CD8-positive, alpha-beta memory T cell (primary cell): ENCODE measurements at regions not wholly inside any gene's neighbourhood (a gene's known extent, or its start where the extent isn't known, plus 50 kb on each side); places are given as distances from the start of the nearest gene placed in this dataset.

Experiments
- CTCF ChIA-PET: fragments of 350-600 bp; sonication (Branson Sonifier 250); formaldehyde crosslinking; loops from one replicate; lab custom pipeline; 2021; ENCODE audit warnings: antibody characterized with exemption; lab: Charles Lee
- POLR2A ChIA-PET: fragments of 350-600 bp; sonication (Branson Sonifier 250); formaldehyde crosslinking; loops from one replicate; lab custom pipeline; 2021; ENCODE audit warnings: antibody characterized with exemption; lab: Charles Lee
- DNase-seq, 5 donors: peaks; one replicate each; pipeline versions ENCODE4 v3.0.0 to v3.0.0-alpha.2; 2020 to 2022; ENCODE audit warnings: mixed read lengths in 1 of 5
- H3K27ac ChIP-seq: one replicate; pipeline ENCODE4 v1.7.0; 2013; ENCODE audit warnings: low read depth, mild to moderate bottlenecking, low read length, moderate library complexity
- H3K27me3 ChIP-seq: 2 replicates; pipeline ENCODE4 v1.7.0; 2013; ENCODE audit warnings: low read length, mild to moderate bottlenecking; ENCODE audit not compliant: insufficient read depth, poor library complexity, severe bottlenecking
- H3K36me3 ChIP-seq: 2 replicates; pipeline ENCODE4 v1.7.0; 2013; ENCODE audit warnings: mild to moderate bottlenecking, low read length, moderate library complexity; ENCODE audit not compliant: insufficient read depth
- H3K4me1 ChIP-seq: 2 replicates; pipeline ENCODE4 v1.7.0; 2013; ENCODE audit warnings: mild to moderate bottlenecking, low read length, moderate library complexity; ENCODE audit not compliant: insufficient read depth
- H3K4me3 ChIP-seq: 2 replicates; pipeline ENCODE4 v1.7.0; 2013; ENCODE audit warnings: mild to moderate bottlenecking, low read length
- H3K9me3 ChIP-seq: 2 replicates; pipeline ENCODE4 v1.7.0; 2013; ENCODE audit warnings: mild to moderate bottlenecking, low read length
- H3K27ac Mint-ChIP-seq, 8 donors: one replicate each; pipeline ENCODE4 v1.8.0; 2020 to 2021; ENCODE audit warnings: mixed read lengths in 8 of 8, mild to moderate bottlenecking in 6 of 8, inconsistent platforms in 3 of 8, moderate library complexity in 3 of 8
- H3K27me3 Mint-ChIP-seq, 2 donors: one replicate each; pipeline ENCODE4 v1.8.0; 2020 to 2021; ENCODE audit warnings: mixed read lengths in 2 of 2, mild to moderate bottlenecking in 1 of 2, moderate library complexity in 1 of 2
- H3K36me3 Mint-ChIP-seq, 3 donors: one replicate each; pipeline ENCODE4 v1.8.0; 2020 to 2021; ENCODE audit warnings: mixed read lengths in 3 of 3, inconsistent platforms in 1 of 3, mild to moderate bottlenecking in 1 of 3
- H3K4me1 Mint-ChIP-seq, 3 donors: one replicate each; pipeline ENCODE4 v1.8.0; 2020 to 2021; ENCODE audit warnings: mixed read lengths in 3 of 3, inconsistent platforms in 1 of 3, mild to moderate bottlenecking in 1 of 3
- H3K4me3 Mint-ChIP-seq, 7 donors: one replicate each; pipeline ENCODE4 v1.8.0; 2020 to 2021; ENCODE audit warnings: mixed read lengths in 7 of 7, mild to moderate bottlenecking in 6 of 7, moderate library complexity in 4 of 7, inconsistent platforms in 2 of 7
- H3K9me3 Mint-ChIP-seq, 5 donors: one replicate each; pipeline ENCODE4 v1.8.0; 2020 to 2022; ENCODE audit warnings: mixed read lengths in 5 of 5, mild to moderate bottlenecking in 3 of 5, moderate library complexity in 2 of 5, inconsistent platforms in 1 of 5

- H3K27me3 Mint-ChIP-seq = peaks cover 10 to 31% of the 10 kb centered on the region in 2 donors
- Histone ChIP-seq H3K4me1 (no peaks in the 10 kb centered on the region), H3K9me3 (no peaks in the 10 kb centered on the region), H3K4me3 (no peak overlapping the region), H3K36me3 (no peaks in the 10 kb centered on the region), H3K27me3 (no peaks in the 10 kb centered on the region), H3K27ac (no peak overlapping the region)
- H3K36me3 Mint-ChIP-seq = no peaks in the 10 kb centered on the region
- no peak for DNase-seq
- peaks cover 0 to 3% (median 0%) of the 10 kb centered on the region in 3 donors for H3K4me1 Mint-ChIP-seq
- H3K27ac Mint-ChIP-seq = peak overlapping the region in 1 of 8 donors; percentile 68
- H3K9me3 Mint-ChIP-seq = no peaks in the 10 kb centered on the region
- ChIA-PET CTCF (no interaction called here), POLR2A (no interaction called here)
- H3K4me3 Mint-ChIP-seq = no peak overlapping the region
Observed at GRCh38 chr15:68503213-68503612, 71.2 kb upstream of the ITGA11 start.

DNA sequence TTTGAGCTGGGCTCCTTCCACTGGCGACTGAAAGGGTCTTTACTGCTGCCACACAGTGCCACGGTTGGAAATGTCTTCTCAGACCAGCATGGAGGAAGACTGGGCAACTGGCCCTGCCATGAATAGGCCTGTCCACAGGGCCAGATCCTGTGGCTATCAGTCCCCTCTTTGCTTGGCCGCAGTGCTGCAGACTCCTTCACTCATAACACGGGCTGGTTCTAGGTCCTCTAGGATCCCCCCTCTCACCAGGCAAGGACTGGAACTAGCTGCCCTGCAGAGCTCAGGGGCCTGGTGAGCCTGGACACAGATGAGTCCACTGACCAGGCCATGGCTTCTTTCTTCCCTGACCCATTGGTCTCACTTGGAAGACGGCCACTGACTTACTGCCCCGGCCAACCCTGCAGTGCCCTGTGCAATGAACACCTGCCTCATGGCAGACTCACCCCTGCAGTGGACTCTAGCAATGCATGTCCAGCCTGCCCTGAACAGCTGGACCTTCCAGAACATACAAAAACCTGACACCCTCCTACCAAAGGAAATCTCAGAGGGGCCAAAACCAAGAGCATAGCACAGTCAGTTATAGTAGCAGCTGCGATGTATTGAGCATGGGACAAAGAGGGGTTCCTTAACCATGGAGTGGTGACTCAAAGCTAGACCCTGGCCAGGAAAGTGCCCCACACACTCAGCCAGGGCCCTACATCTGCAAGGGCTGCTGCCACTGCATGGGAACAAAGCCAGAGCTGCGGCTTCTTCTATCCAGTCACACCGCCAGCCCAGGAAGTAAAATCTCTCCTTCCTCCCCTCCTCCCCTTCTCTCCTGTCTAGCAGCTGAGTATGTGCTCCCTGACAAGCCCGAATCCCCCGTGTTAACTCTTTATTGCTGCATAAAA lies 72.1 kb upstream of the ITGA11 start:
- Mint-ChIP-seq H3K9me3 (no peaks in the 10 kb centered on the region), H3K27me3 (peaks cover 10 to 37% of the 10 kb centered on the region in 2 donors), H3K4me3 (peak overlapping the region in 1 of 7 donors; percentile 21), H3K27ac (no peak overlapping the region), H3K4me1 (peaks cover 0 to 3% (median 0%) of the 10 kb centered on the region in 3 donors), H3K36me3 (no peaks in the 10 kb centered on the region)
- CTCF ChIA-PET = no interaction called here
- DNase-seq = no peak
- Histone ChIP-seq H3K4me1 (no peaks in the 10 kb centered on the region), H3K4me3 (no peak overlapping the region), H3K9me3 (no peaks in the 10 kb centered on the region), H3K27ac (no peak overlapping the region), H3K27me3 (no peaks in the 10 kb centered on the region), H3K36me3 (no peaks in the 10 kb centered on the region)
- POLR2A ChIA-PET = no interaction called here

DNA sequence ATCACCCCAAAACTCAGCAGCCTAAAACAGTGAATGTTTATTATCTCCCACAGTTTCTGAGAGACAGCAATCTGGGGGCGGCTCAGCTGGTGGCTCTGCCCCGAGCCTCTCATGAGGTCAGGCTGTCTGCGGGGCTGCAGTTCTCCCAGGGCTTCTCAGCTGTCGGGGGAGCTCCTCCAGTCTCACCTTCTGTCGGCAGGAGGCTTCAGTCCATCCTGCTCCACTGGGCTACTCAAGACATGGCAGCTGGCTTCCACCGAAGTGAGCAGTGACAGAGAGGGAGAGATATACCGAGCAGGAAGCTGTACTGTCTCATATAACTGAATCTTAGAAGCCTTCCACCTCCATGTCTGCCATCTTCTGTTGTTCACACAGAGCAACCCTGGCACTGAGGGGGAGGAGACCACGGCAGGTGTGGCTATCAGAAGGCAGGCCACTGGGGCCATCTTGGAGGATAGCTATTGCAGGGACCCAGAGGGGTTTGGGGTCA lies 72.8 kb upstream of the ITGA11 start:
- ChIA-PET CTCF (no interaction called here), POLR2A (no interaction called here)
- H3K4me1 Mint-ChIP-seq = peaks cover 0 to 3% (median 0%) of the 10 kb centered on the region in 3 donors
- no peak for DNase-seq
- H3K36me3 ChIP-seq = no peaks in the 10 kb centered on the region
- no peaks in the 10 kb centered on the region for H3K36me3 Mint-ChIP-seq
- H3K4me3 Mint-ChIP-seq = peak overlapping the region in 1 of 7 donors; percentile 21
- H3K9me3 ChIP-seq = no peaks in the 10 kb centered on the region
- no peak overlapping the region for H3K4me3 ChIP-seq
- H3K27ac Mint-ChIP-seq = no peak overlapping the region
- no peaks in the 10 kb centered on the region for H3K4me1 ChIP-seq
- H3K27me3 Mint-ChIP-seq = peaks cover 10 to 42% of the 10 kb centered on the region in 2 donors
- no peak overlapping the region for H3K27ac ChIP-seq
- no peaks in the 10 kb centered on the region for H3K9me3 Mint-ChIP-seq
- no peaks in the 10 kb centered on the region for H3K27me3 ChIP-seq

DNA sequence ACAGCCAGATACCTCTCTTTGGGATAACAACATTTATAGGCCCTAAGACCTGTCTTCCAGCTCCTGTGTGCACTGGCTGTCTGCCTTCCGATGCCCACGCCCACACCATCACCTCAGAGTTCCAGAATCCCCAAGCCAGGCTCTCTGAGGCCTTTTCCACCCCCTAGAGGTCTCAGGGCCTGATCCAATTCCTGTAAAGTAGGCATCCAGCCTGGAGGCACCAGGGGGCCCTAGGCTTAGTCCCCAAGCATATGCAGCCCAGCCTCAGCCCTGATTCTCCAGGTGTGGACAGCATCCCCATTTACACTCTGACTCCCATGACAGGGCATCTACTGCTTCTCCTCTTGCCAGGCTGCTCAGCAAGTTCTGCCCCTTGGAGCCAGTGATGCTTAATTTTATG lies 72.7 kb upstream of the CORO2B start:
- ChIA-PET CTCF (no interaction called here), POLR2A (no interaction called here)
- Mint-ChIP-seq H3K9me3 (no peaks in the 10 kb centered on the region), H3K27me3 (peaks cover 12 to 50% of the 10 kb centered on the region in 2 donors), H3K27ac (no peak overlapping the region), H3K36me3 (no peaks in the 10 kb centered on the region), H3K4me1 (peaks cover 0 to 3% (median 0%) of the 10 kb centered on the region in 3 donors), H3K4me3 (no peak overlapping the region)
- H3K27ac ChIP-seq = no peak overlapping the region
- no peaks in the 10 kb centered on the region for H3K27me3 ChIP-seq
- H3K9me3 ChIP-seq = no peaks in the 10 kb centered on the region
- H3K4me3 ChIP-seq = no peak overlapping the region
- no peaks in the 10 kb centered on the region for H3K4me1 ChIP-seq
- no peaks in the 10 kb centered on the region for H3K36me3 ChIP-seq
- DNase-seq = no peak

DNA sequence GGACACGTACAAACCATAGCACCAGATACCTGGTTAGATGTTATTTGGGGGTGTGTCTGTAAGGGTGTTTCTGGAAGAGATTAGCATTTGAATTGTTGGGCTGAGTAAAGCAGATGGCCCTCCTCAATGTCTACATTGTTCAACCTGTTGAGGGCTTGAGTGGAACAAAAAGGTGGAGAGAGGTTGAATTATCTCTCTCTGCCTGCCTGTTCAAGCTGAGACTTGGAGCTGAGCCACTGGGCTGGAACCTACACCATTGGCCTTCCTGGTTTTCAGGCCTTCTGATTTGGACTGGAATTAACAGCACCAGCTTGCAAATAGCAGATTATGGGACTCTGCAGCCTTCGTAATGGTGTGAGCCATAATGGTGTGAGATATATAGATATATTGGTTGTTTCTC lies 71.3 kb upstream of the CORO2B start:
- no peak for DNase-seq
- Histone ChIP-seq H3K4me1 (no peaks in the 10 kb centered on the region), H3K9me3 (no peaks in the 10 kb centered on the region), H3K4me3 (no peak overlapping the region), H3K36me3 (no peaks in the 10 kb centered on the region), H3K27me3 (no peaks in the 10 kb centered on the region), H3K27ac (no peak overlapping the region)
- H3K4me3 Mint-ChIP-seq = no peak overlapping the region
- H3K9me3 Mint-ChIP-seq = peaks cover 0 to 2% (median 0%) of the 10 kb centered on the region in 5 donors
- H3K27me3 Mint-ChIP-seq = peaks cover 12 to 52% of the 10 kb centered on the region in 2 donors
- POLR2A ChIA-PET = no interaction called here
- H3K27ac Mint-ChIP-seq = no peak overlapping the region
- peaks cover 0 to 3% (median 0%) of the 10 kb centered on the region in 3 donors for H3K4me1 Mint-ChIP-seq
- CTCF ChIA-PET = no interaction called here
- no peaks in the 10 kb centered on the region for H3K36me3 Mint-ChIP-seq

DNA sequence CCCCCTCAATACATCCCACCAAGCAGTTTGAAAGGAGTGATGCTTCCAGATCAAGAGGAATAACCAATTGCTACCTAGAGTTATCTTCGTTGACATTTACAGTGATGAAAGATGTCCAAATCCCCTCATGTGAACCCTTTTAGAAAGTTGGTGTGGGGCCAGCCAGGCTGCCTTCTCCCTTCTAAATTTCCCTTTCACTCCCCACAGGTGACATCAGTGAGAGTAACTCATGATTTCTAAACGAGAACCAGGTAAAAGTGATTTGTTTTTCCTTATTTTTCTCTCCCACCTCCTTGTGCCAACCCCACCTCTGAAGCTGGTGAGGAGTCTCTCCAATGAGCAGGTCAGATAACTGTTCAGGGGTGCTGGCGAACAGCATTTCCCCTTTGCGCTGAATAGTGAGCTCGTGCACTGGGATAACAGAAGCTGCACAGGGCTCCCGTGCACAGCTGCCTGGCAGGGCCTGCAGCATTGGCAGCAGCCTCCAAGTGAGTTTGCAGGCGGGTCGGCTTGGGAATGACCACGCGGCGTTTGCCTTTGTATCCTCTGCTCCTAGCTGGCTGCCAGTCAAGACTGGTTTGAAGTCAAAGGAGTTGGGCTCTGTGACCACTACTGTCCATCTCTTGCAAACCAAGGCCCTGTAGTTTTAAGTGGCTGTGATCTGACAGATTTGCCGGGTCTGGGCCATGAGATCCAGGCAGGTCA lies 70.2 kb upstream of the CORO2B start:
- peaks cover 11 to 55% of the 10 kb centered on the region in 2 donors for H3K27me3 Mint-ChIP-seq

GRCh38 chr15:68510558-68510957 lies 68.2 kb upstream of the CORO2B start:
- Histone ChIP-seq H3K9me3 (no peaks in the 10 kb centered on the region), H3K27ac (no peak overlapping the region), H3K4me3 (no peak overlapping the region), H3K4me1 (no peaks in the 10 kb centered on the region), H3K27me3 (no peaks in the 10 kb centered on the region), H3K36me3 (no peaks in the 10 kb centered on the region)
- ChIA-PET CTCF (no interaction called here), POLR2A (no interaction called here)
- Mint-ChIP-seq H3K9me3 (peaks cover 3 to 13% (median 4%) of the 10 kb centered on the region in 5 donors), H3K27me3 (peaks cover 7 to 45% of the 10 kb centered on the region in 2 donors), H3K36me3 (no peaks in the 10 kb centered on the region), H3K4me3 (no peak overlapping the region), H3K4me1 (no peaks in the 10 kb centered on the region), H3K27ac (no peak overlapping the region)
- no peak for DNase-seq

More for the DNA sequence above, 70.2 kb upstream of the CORO2B start:
- Mint-ChIP-seq H3K4me1 (peaks cover 0 to 3% (median 0%) of the 10 kb centered on the region in 3 donors), H3K9me3 (peaks cover under 1 to 8% (median 3%) of the 10 kb centered on the region in 5 donors), H3K36me3 (no peaks in the 10 kb centered on the region), H3K27ac (no peak overlapping the region), H3K4me3 (no peak overlapping the region)
- H3K27me3 ChIP-seq = no peaks in the 10 kb centered on the region
- POLR2A ChIA-PET = no interaction called here
- H3K4me1 ChIP-seq = no peaks in the 10 kb centered on the region
- no peak overlapping the region for H3K27ac ChIP-seq
- H3K4me3 ChIP-seq = no peak overlapping the region
- DNase-seq = no peak
- CTCF ChIA-PET = no interaction called here
- no peaks in the 10 kb centered on the region for H3K36me3 ChIP-seq
- no peaks in the 10 kb centered on the region for H3K9me3 ChIP-seq
